Lower lobe of right lung (tissue), 2 donors: ENCODE measurements at regions not wholly inside any gene's neighbourhood (a gene's known extent, or its start where the extent isn't known, plus 50 kb on each side); places are given as distances from the start of the nearest gene placed in this dataset.

ENCODE experiments used
- ATAC-seq, 2 donors: fragments of 200-7000 bp; cut with Tn5 transposase; one replicate each; pipeline ENCODE4 v1.9.1; 2020 to 2022; ENCODE audit warnings: mild to moderate bottlenecking in 2 of 2, moderate library complexity in 2 of 2
- DNase-seq: peaks from one replicate; pipeline ENCODE4 v3.0.0-alpha.2; 2020
- H3K27ac ChIP-seq: fragments of 200-600 bp; one replicate; pipeline ENCODE4 v1.8.0; 2022
- H3K27me3 ChIP-seq: fragments of 200-600 bp; one replicate; pipeline ENCODE4 v1.8.0; 2022; ENCODE audit warnings: low read depth
- H3K36me3 ChIP-seq: fragments of 200-600 bp; one replicate; pipeline ENCODE4 v1.8.0; 2022; ENCODE audit warnings: mild to moderate bottlenecking
- H3K4me1 ChIP-seq: fragments of 200-600 bp; one replicate; pipeline ENCODE4 v1.8.0; 2022
- H3K4me3 ChIP-seq: fragments of 200-600 bp; one replicate; pipeline ENCODE4 v1.8.0; 2022; ENCODE audit warnings: mild to moderate bottlenecking
- H3K9me3 ChIP-seq: fragments of 200-600 bp; one replicate; pipeline ENCODE4 v1.8.0; 2022
- CTCF ChIP-seq: fragments of 200-600 bp; IDR thresholded peaks from one replicate; pipeline ENCODE4 v1.8.0; 2022; ENCODE audit warnings: antibody characterized with exemption, mild to moderate bottlenecking
- intact Hi-C: fragments of 100-400 bp; cut with DNase I; formaldehyde crosslinking; loops from one replicate; pipeline ENCODE4 v1.11.0; 2022
- donor health status: DM: no; HTN: yes; CAD: no; lungs with severe emphysema.

GRCh38 chr2:146094185-146094584 is 1574.3 kb upstream of the ZEB2 start:
- no peak for TF ChIP-seq CTCF
- ATAC-seq, result no peak
- Histone ChIP-seq H3K4me3 (no peak overlapping the region), H3K27me3 (no peaks in the 10 kb centered on the region), H3K27ac (no peak overlapping the region), H3K9me3 (peaks cover 23% of the 10 kb centered on the region), H3K36me3 (no peaks in the 10 kb centered on the region), H3K4me1 (no peaks in the 10 kb centered on the region)
- DNase-seq, result no peak
- intact Hi-C loops, result no loop called here

DNA sequence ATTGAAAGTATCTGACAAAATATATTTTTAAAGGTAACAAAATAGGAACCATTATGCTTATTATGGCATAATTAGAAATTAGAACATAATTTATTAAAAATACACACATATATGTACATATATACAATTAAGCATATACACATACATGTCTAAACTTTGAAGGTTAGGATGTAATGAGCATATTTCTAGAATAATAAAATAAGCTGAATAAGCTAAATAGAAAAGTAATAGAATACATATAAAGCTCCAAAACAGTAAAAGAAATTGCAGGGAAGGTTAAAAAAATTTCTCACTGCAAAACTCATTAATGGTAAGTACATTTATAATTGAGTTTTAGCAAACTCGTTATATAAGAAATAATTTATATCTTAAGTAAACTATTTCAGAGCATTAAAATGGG is 1561.5 kb upstream of the ZEB2 start:
- H3K4me3 ChIP-seq, result no peak overlapping the region
- TF ChIP-seq CTCF, result no peak
- H3K9me3 ChIP-seq, result peaks cover 4% of the 10 kb centered on the region
- H3K27me3 ChIP-seq, result no peaks in the 10 kb centered on the region
- no peak overlapping the region for H3K27ac ChIP-seq
- ATAC-seq, result no peak
- H3K36me3 ChIP-seq, result no peaks in the 10 kb centered on the region
- DNase-seq, result no peak
- intact Hi-C loops, result no loop called here
- H3K4me1 ChIP-seq, result no peaks in the 10 kb centered on the region

- peaks cover 4% of the 10 kb centered on the region for H3K9me3 ChIP-seq
- TF ChIP-seq CTCF, result no peak
- DNase-seq (no peak), ATAC-seq (no peak)
- no peaks in the 10 kb centered on the region for H3K4me1 ChIP-seq
- no peak overlapping the region for H3K27ac ChIP-seq
- no peaks in the 10 kb centered on the region for H3K36me3 ChIP-seq
- intact Hi-C loops, result no loop called here
- no peaks in the 10 kb centered on the region for H3K27me3 ChIP-seq
- H3K4me3 ChIP-seq, result no peak overlapping the region
These were observed 1561.0 kb upstream of the ZEB2 start for GRCh38 chr2:146080925-146081324.

- Histone ChIP-seq H3K36me3 (no peaks in the 10 kb centered on the region), H3K27ac (no peak overlapping the region), H3K4me3 (no peak overlapping the region), H3K9me3 (no peaks in the 10 kb centered on the region), H3K27me3 (no peaks in the 10 kb centered on the region), H3K4me1 (no peaks in the 10 kb centered on the region)
- DNase-seq (no peak), ATAC-seq (no peak)
- intact Hi-C loops, result no loop called here
- TF ChIP-seq CTCF, result no peak
These were observed 1559.3 kb upstream of the ZEB2 start for GRCh38 chr2:146079216-146079615.

DNA sequence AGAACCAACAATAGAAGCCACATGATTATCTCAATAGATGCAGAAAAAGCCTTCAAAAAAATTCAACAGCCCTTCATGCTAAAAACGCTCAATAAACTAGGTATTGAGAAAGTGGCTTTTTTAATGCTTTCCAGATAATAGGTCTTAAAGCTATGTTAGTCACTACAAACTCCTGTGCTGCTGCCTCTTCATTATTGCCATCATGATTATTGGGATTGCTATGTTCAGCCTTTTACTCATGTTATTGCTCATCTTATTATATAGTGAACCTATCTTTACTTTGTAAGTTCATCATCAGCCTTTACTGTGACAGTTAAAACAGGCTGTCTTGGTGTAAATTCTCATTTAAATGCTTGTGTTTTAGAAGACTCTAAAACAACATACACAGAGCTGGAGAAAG is 1557.2 kb upstream of the ZEB2 start:
- ATAC-seq, result no peak
- no peak for TF ChIP-seq CTCF
- no peaks in the 10 kb centered on the region for H3K9me3 ChIP-seq

GRCh38 chr2:146068051-146068450 is 1548.1 kb upstream of the ZEB2 start:
- no peak for DNase-seq
- TF ChIP-seq CTCF, result no peak
- no peaks in the 10 kb centered on the region for H3K36me3 ChIP-seq
- intact Hi-C loops, result no loop called here
- ATAC-seq, result no peak
- no peak overlapping the region for H3K27ac ChIP-seq
- no peaks in the 10 kb centered on the region for H3K27me3 ChIP-seq
- H3K9me3 ChIP-seq, result no peaks in the 10 kb centered on the region
- no peak overlapping the region for H3K4me3 ChIP-seq
- no peaks in the 10 kb centered on the region for H3K4me1 ChIP-seq

More for the DNA sequence above, 1557.2 kb upstream of the ZEB2 start:
- DNase-seq, result no peak
- intact Hi-C loops, result no loop called here
- Histone ChIP-seq H3K4me3 (no peak overlapping the region), H3K4me1 (no peaks in the 10 kb centered on the region), H3K27ac (no peak overlapping the region), H3K36me3 (no peaks in the 10 kb centered on the region), H3K27me3 (no peaks in the 10 kb centered on the region)
